HEK293 (cell line): ENCODE measurements at regions not wholly inside any gene's neighbourhood (a gene's known extent, or its start where the extent isn't known, plus 50 kb on each side); places are given as distances from the start of the nearest gene placed in this dataset.

ENCODE experiments used
- CTCF ChIA-PET: fragments of 350-600 bp; formaldehyde crosslinking; extraction: SDS; loops from one replicate; lab custom pipeline; 2021; ENCODE audit warnings: antibody characterized with exemption; lab: Yijun Ruan, JAX
- POLR2A ChIA-PET: fragments of 300-600 bp; formaldehyde crosslinking; extraction: SDS; loops from one replicate; lab custom pipeline; 2020; ENCODE audit warnings: antibody characterized with exemption, inconsistent platforms; lab: Yijun Ruan, JAX
- H3K27ac ChIP-seq: fragments of 200-500 bp; sonication (Bioruptor generic); 2 replicates; pipeline ENCODE4 v1.5.1; 2014; ENCODE audit warnings: low read depth, low read length, control low read depth, inconsistent platforms; ENCODE audit errors: extremely low read depth
- H3K36me3 ChIP-seq, 2 experiments: fragments of 200-500 bp in 1 of 2; sonication (Bioruptor generic) in 1 of 2; 1 replicate in 1 of 2; 2 replicates in 1 of 2; pipeline ENCODE4 v1.5.1; 2014 to 2017; ENCODE audit warnings: inconsistent platforms in 2 of 2, low read length in 2 of 2; ENCODE audit not compliant: control insufficient read depth in 2 of 2, insufficient read depth in 1 of 2
- H3K4me1 ChIP-seq: fragments of 200-500 bp; sonication (Bioruptor generic); 2 replicates; pipeline ENCODE4 v1.5.1; 2014; ENCODE audit warnings: mild to moderate bottlenecking, low read length, inconsistent platforms; ENCODE audit not compliant: control insufficient read depth, insufficient read depth
- H3K4me3 ChIP-seq: 2 replicates; pipeline ENCODE4 v1.5.1; 2011; ENCODE audit warnings: low read depth, mild to moderate bottlenecking, control low read depth, low read length, moderate library complexity
- H3K9me3 ChIP-seq: fragments of 200-500 bp; sonication (Bioruptor generic); 2 replicates; pipeline ENCODE4 v1.5.1; 2014; ENCODE audit warnings: low read depth, low read length, inconsistent platforms; ENCODE audit not compliant: control insufficient read depth, insufficient read depth
- FEZF1 ChIP-seq: fragments of 450-650 bp; formaldehyde crosslinking; IDR thresholded peaks from 2 replicates; pipeline ENCODE4 v1.5.1; 2016; ENCODE audit warnings: missing biosample characterization, missing genetic modification characterization
- OVOL3 ChIP-seq: fragments of 450-650 bp; formaldehyde crosslinking; IDR thresholded peaks from 2 replicates; pipeline ENCODE4 v1.5.1; 2016; ENCODE audit warnings: missing biosample characterization, missing genetic modification characterization
- SETDB1 ChIP-seq: IDR thresholded peaks from one replicate; pipeline ENCODE4 v1.6.1; 2017; ENCODE audit warnings: mild to moderate bottlenecking, low read length, moderate library complexity, mixed read lengths; ENCODE audit not compliant: insufficient read length
- ZFP37 ChIP-seq: fragments of 450-650 bp; formaldehyde crosslinking; IDR thresholded peaks from 2 replicates; pipeline ENCODE4 v1.5.1; 2016; ENCODE audit warnings: missing biosample characterization, missing genetic modification characterization
- ZNF121 ChIP-seq: fragments of 450-650 bp; formaldehyde crosslinking; IDR thresholded peaks from 2 replicates; pipeline ENCODE4 v1.5.1; 2016; ENCODE audit warnings: missing biosample characterization, missing genetic modification characterization
- ZNF157 ChIP-seq: fragments of 450-650 bp; formaldehyde crosslinking; IDR thresholded peaks from 2 replicates; pipeline ENCODE4 v1.5.1; 2016; ENCODE audit warnings: missing biosample characterization, missing genetic modification characterization
- ZNF248 ChIP-seq: fragments of 450-650 bp; formaldehyde crosslinking; IDR thresholded peaks from 2 replicates; pipeline ENCODE4 v1.5.1; 2017; ENCODE audit warnings: missing biosample characterization, missing genetic modification characterization
- ZNF292 ChIP-seq: fragments of 450-650 bp; formaldehyde crosslinking; IDR thresholded peaks from 2 replicates; pipeline ENCODE4 v1.5.1; 2016; ENCODE audit warnings: low read depth, missing biosample characterization, missing genetic modification characterization, borderline replicate concordance
- ZNF544 ChIP-seq: fragments of 450-650 bp; formaldehyde crosslinking; IDR thresholded peaks from 2 replicates; pipeline ENCODE4 v1.5.0; 2017; ENCODE audit warnings: missing biosample characterization, missing genetic modification characterization
- ZNF555 ChIP-seq: fragments of 450-650 bp; formaldehyde crosslinking; conservative IDR thresholded peaks from 2 replicates; pipeline ENCODE4 v1.5.1; 2017; ENCODE audit warnings: missing biosample characterization, mild to moderate bottlenecking, missing genetic modification characterization, inconsistent platforms
- ZNF561 ChIP-seq: fragments of 450-650 bp; IDR thresholded peaks from 2 replicates; pipeline ENCODE4 v1.5.1; 2018; ENCODE audit warnings: missing biosample characterization, missing genetic modification characterization, borderline replicate concordance
- ZNF707 ChIP-seq: fragments of 450-650 bp; formaldehyde crosslinking; IDR thresholded peaks from 2 replicates; pipeline ENCODE4 v1.5.1; 2016; ENCODE audit warnings: missing biosample characterization, missing genetic modification characterization
- TF ChIP-seq, protein P1 (sequence below): fragments of 450-650 bp; formaldehyde crosslinking; conservative IDR thresholded peaks from 2 replicates; pipeline ENCODE4 v1.5.1; 2016; ENCODE audit warnings: low read depth, missing biosample characterization, missing genetic modification characterization
- TF ChIP-seq, protein P2 (sequence below): fragments of 450-650 bp; formaldehyde crosslinking; IDR thresholded peaks from 2 replicates; pipeline ENCODE4 v1.5.1; 2016; ENCODE audit warnings: missing biosample characterization, missing genetic modification characterization
- TF ChIP-seq, protein P3 (sequence below): fragments of 450-650 bp; formaldehyde crosslinking; IDR thresholded peaks from 2 replicates; pipeline ENCODE4 v1.5.0; 2017; ENCODE audit warnings: missing biosample characterization, missing genetic modification characterization, borderline replicate concordance

DNA sequence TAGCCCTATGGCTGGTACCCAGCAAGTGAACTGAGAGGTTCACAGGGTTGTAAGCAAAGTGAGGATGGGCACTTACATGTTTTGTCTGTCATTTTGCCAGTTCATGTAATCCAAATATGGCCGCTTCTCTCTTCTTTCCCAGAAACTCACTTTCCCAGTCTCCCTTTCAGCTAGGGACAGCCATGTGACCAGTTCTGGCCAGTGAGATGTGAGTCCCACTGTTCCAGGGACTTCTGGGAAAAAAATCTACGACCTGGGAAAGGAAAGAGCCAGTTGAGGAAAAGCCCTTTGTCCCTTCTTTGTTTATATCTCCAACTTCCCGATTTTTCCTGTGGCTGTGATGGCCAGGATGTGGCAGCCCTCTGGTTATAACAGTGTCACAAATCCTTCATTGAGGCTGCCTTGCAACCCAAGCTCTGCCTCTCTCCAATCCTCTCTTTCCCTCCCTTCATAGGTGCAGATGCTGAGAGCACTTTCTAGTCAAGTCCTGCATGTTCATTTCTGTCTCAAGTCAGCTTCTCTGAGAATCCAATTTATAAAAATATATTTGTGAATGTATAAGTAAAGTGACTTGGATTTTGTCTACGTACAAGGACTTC lies 148.6 kb upstream of the ZFP64 start (continued):
- TF ChIP-seq, protein P1, sequence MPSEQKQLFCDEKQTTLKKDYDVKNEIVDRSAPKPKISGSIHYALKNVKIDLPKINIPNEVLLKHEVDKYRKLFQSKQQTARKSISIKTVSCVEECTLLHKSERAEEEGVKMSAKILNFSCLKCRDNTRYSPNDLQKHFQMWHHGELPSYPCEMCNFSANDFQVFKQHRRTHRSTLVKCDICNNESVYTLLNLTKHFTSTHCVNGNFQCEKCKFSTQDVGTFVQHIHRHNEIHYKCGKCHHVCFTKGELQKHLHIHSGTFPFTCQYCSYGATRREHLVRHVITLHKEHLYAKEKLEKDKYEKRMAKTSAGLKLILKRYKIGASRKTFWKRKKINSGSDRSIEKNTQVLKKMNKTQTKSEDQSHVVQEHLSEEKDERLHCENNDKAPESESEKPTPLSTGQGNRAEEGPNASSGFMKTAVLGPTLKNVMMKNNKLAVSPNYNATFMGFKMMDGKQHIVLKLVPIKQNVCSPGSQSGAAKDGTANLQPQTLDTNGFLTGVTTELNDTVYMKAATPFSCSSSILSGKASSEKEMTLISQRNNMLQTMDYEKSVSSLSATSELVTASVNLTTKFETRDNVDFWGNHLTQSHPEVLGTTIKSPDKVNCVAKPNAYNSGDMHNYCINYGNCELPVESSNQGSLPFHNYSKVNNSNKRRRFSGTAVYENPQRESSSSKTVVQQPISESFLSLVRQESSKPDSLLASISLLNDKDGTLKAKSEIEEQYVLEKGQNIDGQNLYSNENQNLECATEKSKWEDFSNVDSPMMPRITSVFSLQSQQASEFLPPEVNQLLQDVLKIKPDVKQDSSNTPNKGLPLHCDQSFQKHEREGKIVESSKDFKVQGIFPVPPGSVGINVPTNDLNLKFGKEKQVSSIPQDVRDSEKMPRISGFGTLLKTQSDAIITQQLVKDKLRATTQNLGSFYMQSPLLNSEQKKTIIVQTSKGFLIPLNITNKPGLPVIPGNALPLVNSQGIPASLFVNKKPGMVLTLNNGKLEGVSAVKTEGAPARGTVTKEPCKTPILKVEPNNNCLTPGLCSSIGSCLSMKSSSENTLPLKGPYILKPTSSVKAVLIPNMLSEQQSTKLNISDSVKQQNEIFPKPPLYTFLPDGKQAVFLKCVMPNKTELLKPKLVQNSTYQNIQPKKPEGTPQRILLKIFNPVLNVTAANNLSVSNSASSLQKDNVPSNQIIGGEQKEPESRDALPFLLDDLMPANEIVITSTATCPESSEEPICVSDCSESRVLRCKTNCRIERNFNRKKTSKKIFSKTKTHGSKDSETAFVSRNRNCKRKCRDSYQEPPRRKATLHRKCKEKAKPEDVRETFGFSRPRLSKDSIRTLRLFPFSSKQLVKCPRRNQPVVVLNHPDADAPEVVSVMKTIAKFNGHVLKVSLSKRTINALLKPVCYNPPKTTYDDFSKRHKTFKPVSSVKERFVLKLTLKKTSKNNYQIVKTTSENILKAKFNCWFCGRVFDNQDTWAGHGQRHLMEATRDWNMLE: peak; percentile 36; the same call in 1 of the 2 replicates
- TF ChIP-seq, protein P2, sequence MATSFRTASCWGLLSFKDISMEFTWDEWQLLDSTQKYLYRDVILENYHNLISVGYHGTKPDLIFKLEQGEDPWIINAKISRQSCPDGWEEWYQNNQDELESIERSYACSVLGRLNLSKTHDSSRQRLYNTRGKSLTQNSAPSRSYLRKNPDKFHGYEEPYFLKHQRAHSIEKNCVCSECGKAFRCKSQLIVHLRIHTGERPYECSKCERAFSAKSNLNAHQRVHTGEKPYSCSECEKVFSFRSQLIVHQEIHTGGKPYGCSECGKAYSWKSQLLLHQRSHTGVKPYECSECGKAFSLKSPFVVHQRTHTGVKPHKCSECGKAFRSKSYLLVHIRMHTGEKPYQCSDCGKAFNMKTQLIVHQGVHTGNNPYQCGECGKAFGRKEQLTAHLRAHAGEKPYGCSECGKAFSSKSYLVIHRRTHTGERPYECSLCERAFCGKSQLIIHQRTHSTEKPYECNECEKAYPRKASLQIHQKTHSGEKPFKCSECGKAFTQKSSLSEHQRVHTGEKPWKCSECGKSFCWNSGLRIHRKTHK (tag by site-specific recombination): no peak

DNA sequence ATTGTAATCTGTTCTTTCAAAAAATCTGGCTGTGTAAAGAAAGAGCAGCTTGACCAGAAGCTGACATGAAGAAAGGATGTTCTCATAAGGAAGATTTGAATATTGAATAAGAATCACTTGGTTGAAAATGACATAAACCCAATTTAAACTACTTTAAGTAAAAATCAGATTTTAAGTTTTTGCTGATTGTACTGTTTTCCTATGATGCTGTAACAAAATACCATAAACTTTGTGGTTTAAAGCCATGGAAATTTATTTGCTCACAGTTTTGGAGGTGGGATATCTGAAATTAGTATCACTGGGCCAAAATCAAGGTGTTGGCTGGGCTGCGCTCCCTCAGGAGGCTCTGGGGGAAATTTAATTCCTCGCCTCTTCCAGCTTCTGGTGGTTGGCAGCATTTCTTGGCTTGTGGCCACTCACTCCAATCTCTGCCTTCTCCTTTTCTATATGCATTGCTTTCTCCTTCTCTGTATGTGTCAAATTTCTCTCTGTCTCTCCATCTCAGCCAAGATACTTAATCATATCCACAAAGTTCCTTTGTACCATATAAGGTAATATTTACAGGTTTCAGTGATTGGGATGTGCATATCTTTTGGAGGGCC lies 141.2 kb upstream of the ZFP64 start:
- no peak for TF ChIP-seq ZNF561
- no peak for TF ChIP-seq ZNF248 (tag by site-specific recombination)
- no peak for TF ChIP-seq FEZF1 (tag by site-specific recombination)
- TF ChIP-seq, protein P1: no peak
- no peak for TF ChIP-seq ZNF544 (tag by site-specific recombination)
- no peak for TF ChIP-seq ZNF707 (tag by site-specific recombination)
- no peak for TF ChIP-seq ZNF555 (tag by site-specific recombination)
- TF ChIP-seq OVOL3 (tag by site-specific recombination): no peak
- TF ChIP-seq SETDB1: no peak
- TF ChIP-seq ZNF157 (tag by site-specific recombination): no peak
- no peak for TF ChIP-seq ZNF292
- TF ChIP-seq ZNF121 (tag by site-specific recombination): no peak
- no peak for TF ChIP-seq ZFP37 (tag by site-specific recombination)
- TF ChIP-seq, protein P3, sequence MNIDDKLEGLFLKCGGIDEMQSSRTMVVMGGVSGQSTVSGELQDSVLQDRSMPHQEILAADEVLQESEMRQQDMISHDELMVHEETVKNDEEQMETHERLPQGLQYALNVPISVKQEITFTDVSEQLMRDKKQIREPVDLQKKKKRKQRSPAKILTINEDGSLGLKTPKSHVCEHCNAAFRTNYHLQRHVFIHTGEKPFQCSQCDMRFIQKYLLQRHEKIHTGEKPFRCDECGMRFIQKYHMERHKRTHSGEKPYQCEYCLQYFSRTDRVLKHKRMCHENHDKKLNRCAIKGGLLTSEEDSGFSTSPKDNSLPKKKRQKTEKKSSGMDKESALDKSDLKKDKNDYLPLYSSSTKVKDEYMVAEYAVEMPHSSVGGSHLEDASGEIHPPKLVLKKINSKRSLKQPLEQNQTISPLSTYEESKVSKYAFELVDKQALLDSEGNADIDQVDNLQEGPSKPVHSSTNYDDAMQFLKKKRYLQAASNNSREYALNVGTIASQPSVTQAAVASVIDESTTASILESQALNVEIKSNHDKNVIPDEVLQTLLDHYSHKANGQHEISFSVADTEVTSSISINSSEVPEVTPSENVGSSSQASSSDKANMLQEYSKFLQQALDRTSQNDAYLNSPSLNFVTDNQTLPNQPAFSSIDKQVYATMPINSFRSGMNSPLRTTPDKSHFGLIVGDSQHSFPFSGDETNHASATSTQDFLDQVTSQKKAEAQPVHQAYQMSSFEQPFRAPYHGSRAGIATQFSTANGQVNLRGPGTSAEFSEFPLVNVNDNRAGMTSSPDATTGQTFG (tag by site-specific recombination): no peak
- ChIA-PET POLR2A (no interaction called here), CTCF (interaction anchor here (0.6 kb wide), 1 partner anchor 20 kb away, joined by 4 read pairs; no protein-coding TSS in a partner anchor)
- Histone ChIP-seq H3K27ac (no peak overlapping the region), H3K4me3 (no peak overlapping the region), H3K9me3 (no peaks in the 10 kb centered on the region), H3K36me3 (no peaks in the 10 kb centered on the region), H3K4me1 (no peaks in the 10 kb centered on the region)
